Spleen (tissue), 11 donors: ENCODE measurements at regions not wholly inside any gene's neighbourhood (a gene's known extent, or its start where the extent isn't known, plus 50 kb on each side); places are given as distances from the start of the nearest gene placed in this dataset.
A peak's percentile ranks its signal among the peaks of the same experiment; 100 is the strongest.

Source experiments
- DNase-seq: peaks from one replicate; pipeline ENCODE4 v3.0.0-alpha.2; 2020
- H3K27ac ChIP-seq, 8 donors: fragments of 200-600 bp; sonication (generic) in 7 of 8; 1 replicate in 4 of 8; 2 replicates in 4 of 8; pipeline versions ENCODE4 v1.5.0 to v1.8.0; 2016 to 2021; ENCODE audit warnings: inconsistent platforms in 4 of 8, mild to moderate bottlenecking in 4 of 8, moderate library complexity in 1 of 8
- H3K27me3 ChIP-seq, 7 donors: fragments of 200-600 bp; sonication (generic) in 6 of 7; replicated peaks in 1 of 7; 1 replicate in 4 of 7; 2 replicates in 3 of 7; pipeline versions ENCODE4 v1.5.0 to v1.8.0; 2016 to 2021; ENCODE audit warnings: inconsistent platforms in 3 of 7, mild to moderate bottlenecking in 1 of 7
- H3K36me3 ChIP-seq, 6 donors: fragments of 200-600 bp; sonication (generic) in 5 of 6; 1 replicate in 4 of 6; 2 replicates in 2 of 6; pipeline versions ENCODE4 v1.5.0 to v1.8.0; 2016 to 2021; ENCODE audit warnings: inconsistent platforms in 2 of 6
- H3K4me1 ChIP-seq, 6 donors: fragments of 200-600 bp; sonication (generic) in 5 of 6; 1 replicate in 3 of 6; 2 replicates in 3 of 6; pipeline versions ENCODE4 v1.5.0 to v1.8.0; 2016 to 2021; ENCODE audit warnings: inconsistent platforms in 3 of 6
- H3K4me3 ChIP-seq, 8 donors: fragments of 200-600 bp; sonication (generic) in 7 of 8; 1 replicate in 4 of 8; 2 replicates in 4 of 8; pipeline versions ENCODE4 v1.5.0 to v1.8.0; 2016 to 2021; ENCODE audit warnings: inconsistent platforms in 4 of 8, mild to moderate bottlenecking in 4 of 8, moderate library complexity in 2 of 8
- H3K9me3 ChIP-seq, 8 donors: fragments of 200-600 bp; sonication (generic) in 7 of 8; 1 replicate in 4 of 8; 2 replicates in 4 of 8; pipeline versions ENCODE4 v1.5.0 to v1.8.0; 2016 to 2021; ENCODE audit warnings: inconsistent platforms in 4 of 8
- CTCF ChIP-seq, 11 experiments: fragments of 200-600 bp in 7 of 11; fragments of 450-650 bp in 4 of 11; sonication (generic) in 4 of 11; IDR thresholded peaks in 8 of 11; conservative IDR thresholded peaks in 3 of 11; 1 replicate in 7 of 11; 2 replicates in 4 of 11; pipeline versions ENCODE4 v1.4.0 to v1.8.0; 2016 to 2021; ENCODE audit warnings: antibody characterized with exemption in 11 of 11, inconsistent platforms in 4 of 11, mild to moderate bottlenecking in 1 of 11
- POLR2A ChIP-seq, 3 donors: fragments of 450-650 bp; IDR thresholded peaks; one replicate each; pipeline ENCODE4 v1.5.1; 2017; ENCODE audit warnings: antibody characterized with exemption in 3 of 3, mild to moderate bottlenecking in 1 of 3
- POLR2AphosphoS5 ChIP-seq, 3 donors: sonication (generic); formaldehyde crosslinking; IDR thresholded peaks; one replicate each; pipeline ENCODE4 v1.5.1; 2017; ENCODE audit warnings: antibody characterized with exemption in 3 of 3
- WGBS, 5 donors: extraction: QIAGEN DNeasy Blood & Tissue Kit in 3 of 5; methylation state at CpG; one replicate each; pipeline versions ENCODE4 v1.1.5 to v1.1.7; 2013 to 2018; 5-methylcytosine and 5-hydroxymethylcytosine counted together
- intact Hi-C: fragments of 100-400 bp; cut with DNase I; formaldehyde crosslinking; loops from one replicate; pipeline ENCODE4 v1.15.0; 2023; ENCODE audit warnings: low total_unique reads
- donor health status: healthy with polysubstance abuse.
- donor health status: DM: no; HTN: no; CAD: no; lungs with moderate emphysema.
- donor health status: DM: no; HTN: no; CAD: no.
- donor health status: Bipolar disorder and iron deficiency.
- donor health status: healthy.
- donor health status: DM: no; HTN: no; CAD: no.
- donor health status: DM: yes; HTN: yes; CAD: no.

- peaks cover 0 to 7% (median 0%) of the 10 kb centered on the region in 6 donors for H3K36me3 ChIP-seq
- TF ChIP-seq POLR2A (IDR thresholded peaks at IDR 0.05) (no peak), POLR2AphosphoS5 (IDR thresholded peaks at IDR 0.05) (no peak), CTCF (IDR thresholded peaks at IDR 0.05 in 8 of 11, conservative IDR thresholded peaks at IDR 0.05 in 3 of 11) (no peak)
- H3K27ac ChIP-seq = peak overlapping the region in 7 of 8 donors; percentile 48 to 70 (median 52)
- H3K4me3 ChIP-seq = no peak overlapping the region
- no peaks in the 10 kb centered on the region for H3K27me3 ChIP-seq
- no peaks in the 10 kb centered on the region for H3K9me3 ChIP-seq
- intact Hi-C loops = no loop called here
- H3K4me1 ChIP-seq = peaks cover 4 to 58% (median 26%) of the 10 kb centered on the region in 6 donors
- DNase-seq = no peak
- WGBS, 5 donors = 65 to 79% (median 73%) methylated on average over 3 of the region's 3 CpGs
Observed at GRCh38 chr2:217735899-217736298, 266.9 kb downstream of the TNS1 start.

GRCh38 chr2:217735034-217735433 lies 267.8 kb downstream of the TNS1 start:
- intact Hi-C loops = no loop called here
- Histone ChIP-seq H3K27me3 (no peaks in the 10 kb centered on the region), H3K36me3 (peaks cover 0 to 7% (median 0%) of the 10 kb centered on the region in 6 donors), H3K4me1 (peaks cover 4 to 61% (median 26%) of the 10 kb centered on the region in 6 donors), H3K27ac (peak overlapping the region in 4 of 8 donors; percentile 10 to 70 (median 55)), H3K4me3 (no peak overlapping the region), H3K9me3 (no peaks in the 10 kb centered on the region)
- no peak for TF ChIP-seq POLR2AphosphoS5 (IDR thresholded peaks at IDR 0.05)
- TF ChIP-seq CTCF (IDR thresholded peaks at IDR 0.05 in 8 of 11, conservative IDR thresholded peaks at IDR 0.05 in 3 of 11) = no peak
- no peak for TF ChIP-seq POLR2A (IDR thresholded peaks at IDR 0.05)
- DNase-seq = no peak

DNA sequence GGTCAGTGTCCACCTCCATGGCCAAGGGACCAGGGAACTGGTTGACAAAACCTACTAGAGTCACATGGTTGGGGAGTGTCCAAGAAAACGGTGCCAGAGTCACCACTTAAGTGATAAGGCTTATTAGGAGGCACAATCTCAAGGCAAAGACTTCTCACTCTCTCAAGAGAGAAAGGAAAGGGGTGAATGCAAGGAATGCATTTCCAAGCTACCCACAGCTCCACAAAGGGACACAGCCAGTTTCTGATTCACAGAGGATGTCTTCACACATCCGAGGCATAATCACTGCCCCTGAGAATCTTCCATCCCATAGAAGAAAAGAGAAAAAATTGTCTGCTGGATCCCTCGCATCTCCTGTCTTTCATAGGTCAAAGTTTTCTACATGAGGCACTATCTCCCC lies 269.3 kb downstream of the TNS1 start:
- Histone ChIP-seq H3K4me3 (no peak overlapping the region), H3K27me3 (no peaks in the 10 kb centered on the region), H3K4me1 (peaks cover 6 to 66% (median 29%) of the 10 kb centered on the region in 6 donors), H3K36me3 (peaks cover 0 to 7% (median 0%) of the 10 kb centered on the region in 6 donors), H3K27ac (peak overlapping the region in 7 of 8 donors; percentile 17 to 62 (median 49)), H3K9me3 (no peaks in the 10 kb centered on the region)
- WGBS, 5 donors = 48 to 89% (median 63%) methylated on average over 3 of the region's 3 CpGs
- DNase-seq = no peak
- TF ChIP-seq POLR2A (IDR thresholded peaks at IDR 0.05) (no peak), CTCF (IDR thresholded peaks at IDR 0.05 in 8 of 11, conservative IDR thresholded peaks at IDR 0.05 in 3 of 11) (no peak), POLR2AphosphoS5 (IDR thresholded peaks at IDR 0.05) (no peak)
- intact Hi-C loops = no loop called here

GRCh38 chr2:217732992-217733391 lies 269.8 kb downstream of the TNS1 start:
- H3K4me3 ChIP-seq = no peak overlapping the region
- peaks cover 6 to 62% (median 25%) of the 10 kb centered on the region in 6 donors for H3K4me1 ChIP-seq
- H3K27ac ChIP-seq = peak overlapping the region in 7 of 8 donors; percentile 34 to 62 (median 56)
- DNase-seq = no peak
- intact Hi-C loops = no loop called here
- no peaks in the 10 kb centered on the region for H3K27me3 ChIP-seq
- no peaks in the 10 kb centered on the region for H3K9me3 ChIP-seq
- TF ChIP-seq POLR2A (IDR thresholded peaks at IDR 0.05) (no peak), POLR2AphosphoS5 (IDR thresholded peaks at IDR 0.05) (no peak), CTCF (IDR thresholded peaks at IDR 0.05 in 8 of 11, conservative IDR thresholded peaks at IDR 0.05 in 3 of 11) (no peak)
- WGBS, 5 donors = 54 to 74% (median 67%) methylated on average over 3 of the region's 3 CpGs
- H3K36me3 ChIP-seq = peaks cover 0 to 7% (median 0%) of the 10 kb centered on the region in 6 donors
